K562 (cell line): ENCODE measurements at regions not wholly inside any gene's neighbourhood (a gene's known extent, or its start where the extent isn't known, plus 50 kb on each side); places are given as distances from the start of the nearest gene placed in this dataset.

Experiments
- ATAC-seq: fragments of 200-7000 bp; cut with Tn5 transposase; 3 replicates; pipeline ENCODE4 v1.9.1; 2020; ENCODE audit warnings: moderate library complexity
- BruUV-seq: library from RNA; stranded (reverse); fragments of 400-500 nt; replicated peaks from 2 replicates; lab custom pipeline; 2021; lab: Mats Ljungman, UMichigan
- CTCF ChIA-PET: fragments of 300-600 bp; formaldehyde crosslinking; extraction: SDS; loops from one replicate; lab custom pipeline; 2021; ENCODE audit warnings: low intra/inter-chr PET ratio; lab: Yijun Ruan, JAX
- POLR2A ChIA-PET: fragments of 300-600, 350-650 bp; sonication (Branson Sonifier 250); formaldehyde crosslinking; extraction: SDS; loops from one replicate; lab custom pipeline; 2021; ENCODE audit warnings: antibody characterized with exemption, inconsistent platforms; lab: Yijun Ruan, JAX
- DNase-seq, 4 experiments: peaks; one replicate each; pipeline versions ENCODE4 v3.0.0 to v3.0.0-alpha.2; 2011 to 2018; ENCODE audit warnings: low spot score in 3 of 4, mixed read lengths in 3 of 4; ENCODE audit errors: extremely low read depth in 1 of 4
- FAIRE-seq: peaks from 2 replicates; lab custom pipeline; 2011; peaks lifted over from hg19 to GRCh38; lab: Jason Lieb, UNC
- H2AFZ ChIP-seq: 2 replicates; pipeline ENCODE4 v1.6.0; 2011; ENCODE audit warnings: low read depth, low read length, control low read depth, inconsistent platforms
- H3K27ac ChIP-seq: fragments of 200-600 bp; 3 replicates; pipeline ENCODE4 v1.8.0; 2011; ENCODE audit warnings: low read depth, mild to moderate bottlenecking, control low read depth, inconsistent platforms, low read length, moderate library complexity, mixed read lengths; ENCODE audit errors: extremely low read depth
- H3K27me3 ChIP-seq, 2 experiments: fragments of 300-600 bp in 1 of 2; 2 replicates in 1 of 2; 3 replicates in 1 of 2; pipeline versions ENCODE4 v1.6.0 to v1.8.0; 2011; ENCODE audit warnings: inconsistent platforms in 2 of 2, low read length in 2 of 2, mild to moderate bottlenecking in 1 of 2, mixed read lengths in 1 of 2, moderate library complexity in 1 of 2; ENCODE audit not compliant: control insufficient read depth in 2 of 2, insufficient read depth in 2 of 2
- H3K36me3 ChIP-seq: fragments of 300-600 bp; 3 replicates; pipeline ENCODE4 v1.8.0; 2011; ENCODE audit warnings: mild to moderate bottlenecking, low read length, inconsistent platforms; ENCODE audit not compliant: control insufficient read depth, insufficient read depth
- H3K4me1 ChIP-seq, 2 experiments: fragments of 200-600 bp in 1 of 2; replicated peaks in 1 of 2; 2 replicates in 1 of 2; 3 replicates in 1 of 2; pipeline versions ENCODE4 v1.5.1 to v1.8.0; 2011; ENCODE audit warnings: inconsistent platforms in 2 of 2, low read length in 2 of 2, mild to moderate bottlenecking in 1 of 2, mixed read lengths in 1 of 2, moderate library complexity in 1 of 2; ENCODE audit not compliant: control insufficient read depth in 2 of 2, insufficient read depth in 2 of 2
- H3K4me2 ChIP-seq: 2 replicates; pipeline ENCODE4 v1.6.1; 2011; ENCODE audit warnings: low read length, control low read depth, inconsistent platforms, mixed read lengths; ENCODE audit not compliant: insufficient read depth
- H3K4me3 ChIP-seq: fragments of 200-600 bp; sonication (generic), shearing (Covaris generic); 2 replicates; pipeline ENCODE4 v1.5.1; 2016; ENCODE audit warnings: control low read depth, inconsistent platforms
- H3K79me2 ChIP-seq: fragments of 200-600 bp; 3 replicates; pipeline ENCODE4 v1.8.0; 2011; ENCODE audit warnings: low read length, inconsistent platforms; ENCODE audit not compliant: control insufficient read depth, insufficient read depth
- H3K9ac ChIP-seq, 2 experiments: 2 replicates each; pipeline versions ENCODE4 v1.6.0 to v1.6.1; 2011; ENCODE audit warnings: low read depth in 2 of 2, low read length in 2 of 2, control low read depth in 1 of 2, inconsistent platforms in 1 of 2, mild to moderate bottlenecking in 1 of 2, mixed read lengths in 1 of 2; ENCODE audit not compliant: insufficient read depth in 1 of 2
- H3K9me1 ChIP-seq: one replicate; pipeline ENCODE4 v1.6.0; 2011; ENCODE audit warnings: inconsistent platforms, mild to moderate bottlenecking, low read length, moderate library complexity; ENCODE audit not compliant: control insufficient read depth, insufficient read depth
- H3K9me3 ChIP-seq: replicated peaks from 2 replicates; pipeline ENCODE4 v1.5.1; 2011; ENCODE audit warnings: low read depth, low read length, inconsistent platforms; ENCODE audit not compliant: control insufficient read depth, insufficient read depth
- H4K20me1 ChIP-seq: replicated peaks from 2 replicates; pipeline ENCODE4 v1.6.1; 2011; ENCODE audit warnings: low read length, inconsistent platforms, mixed read lengths; ENCODE audit not compliant: control insufficient read depth, insufficient read depth
- CREBBP ChIP-seq: IDR thresholded peaks from one replicate; pipeline ENCODE4 v1.6.1; 2012; ENCODE audit warnings: low read depth, mild to moderate bottlenecking, control low read depth, inconsistent platforms, low read length
- CTBP1 ChIP-seq: fragments of 450-650 bp; IDR thresholded peaks from 2 replicates; pipeline ENCODE4 v1.6.1; 2016; ENCODE audit warnings: borderline replicate concordance
- ESRRA ChIP-seq: fragments of 450-650 bp; IDR thresholded peaks from 2 replicates; pipeline ENCODE4 v1.6.1; 2014; ENCODE audit warnings: low read depth, mild to moderate bottlenecking, moderate library complexity, borderline replicate concordance
- FOXA3 ChIP-seq, 2 experiments: fragments of 450-650 bp in 1 of 2; sonication (generic) in 1 of 2; formaldehyde crosslinking; IDR thresholded peaks in 1 of 2; conservative IDR thresholded peaks in 1 of 2; 2 replicates each; pipeline versions ENCODE4 v1.4.0 to v1.8.0; 2020 to 2022; ENCODE audit warnings: mild to moderate bottlenecking in 2 of 2, missing genetic modification reagents in 1 of 2
- JUN ChIP-seq, 2 experiments: sonication (generic) in 1 of 2; formaldehyde crosslinking in 1 of 2; IDR thresholded peaks; 2 replicates each; pipeline versions ENCODE4 v1.6.1 to v1.8.0; 2012 to 2022; ENCODE audit warnings: borderline replicate concordance in 2 of 2, mild to moderate bottlenecking in 2 of 2, improper control_type of control experiment in 1 of 2, low read depth in 1 of 2, low read length in 1 of 2, missing genetic modification reagents in 1 of 2
- MAX ChIP-seq: sonication (generic); formaldehyde crosslinking; IDR thresholded peaks from 2 replicates; pipeline ENCODE4 v1.9.0; 2022; ENCODE audit warnings: mild to moderate bottlenecking, missing genetic modification reagents
- MED1 ChIP-seq: sonication (generic); formaldehyde crosslinking; IDR thresholded peaks from 2 replicates; pipeline ENCODE4 v1.8.1; 2023; ENCODE audit warnings: missing genetic modification reagents, borderline replicate concordance
- PHF20 ChIP-seq: fragments of 450-650 bp; IDR thresholded peaks from 2 replicates; pipeline ENCODE4 v1.6.1; 2018; ENCODE audit not compliant: partially characterized antibody
- POLR2B ChIP-seq: fragments of 450-650 bp; IDR thresholded peaks from 2 replicates; pipeline ENCODE4 v1.6.1; 2018; ENCODE audit warnings: low read depth; ENCODE audit not compliant: partially characterized antibody
- WGBS: fragments of 100-300 bp; shearing (Covaris generic); methylation state at CpG from one replicate; pipeline ENCODE4 v1.1.6; 2016; ENCODE audit warnings: low coverage, mixed read lengths; ENCODE audit not compliant: insufficient coverage; ENCODE audit errors: missing lambda C conversion rate; 5-methylcytosine and 5-hydroxymethylcytosine counted together
- in situ Hi-C: fragments of 300-500 bp; cut with MboI; formaldehyde crosslinking; loops from 4 replicates; pipeline ENCODE4 v1.15.0; 2018; ENCODE audit warnings: inconsistent platforms, mixed read lengths
- intact Hi-C: fragments of 100-400 bp; cut with micrococcal nuclease; formaldehyde crosslinking; loops from 2 replicates; pipeline ENCODE4 v1.14.2; 2022
- TF ChIP-seq, protein P1 (sequence below), 2 experiments: IDR thresholded peaks; 2 replicates each; pipeline ENCODE4 v1.6.1; 2011; ENCODE audit warnings: borderline replicate concordance in 1 of 2, control low read depth in 1 of 2, low read depth in 1 of 2, low read length in 1 of 2, mild to moderate bottlenecking in 1 of 2, mixed read lengths in 1 of 2, moderate library complexity in 1 of 2; ENCODE audit not compliant: insufficient read depth in 1 of 2, insufficient read length in 1 of 2, poor library complexity in 1 of 2, severe bottlenecking in 1 of 2; ENCODE audit errors: extremely low read depth in 1 of 2
- TF ChIP-seq, protein P2 (sequence below): fragments of 150-350 bp; IDR thresholded peaks from 2 replicates; pipeline ENCODE4 v1.6.1; 2014; ENCODE audit warnings: low read depth, mild to moderate bottlenecking, low read length, borderline replicate concordance

DNA sequence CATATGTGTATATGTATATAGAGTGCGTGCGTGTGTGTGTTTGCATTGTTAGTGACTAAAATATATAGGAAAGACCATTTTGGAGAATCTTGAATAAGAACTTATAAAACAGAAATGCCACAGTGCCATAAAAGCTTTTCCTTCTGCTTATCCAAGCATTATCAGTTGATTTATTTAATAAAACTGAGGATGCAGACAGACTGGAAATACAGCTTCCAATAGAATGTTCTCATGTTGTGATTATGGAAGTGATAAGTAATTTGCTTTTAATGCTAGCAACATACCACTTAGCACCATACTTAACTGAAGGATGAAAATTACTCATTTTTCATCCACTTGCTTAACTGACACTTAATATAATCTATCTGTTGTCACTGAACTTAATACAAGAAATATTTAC, 820.1 kb downstream of the TFAP2A start (continued):
- TF ChIP-seq MAX (CRISPR knock-in tag) = no peak

DNA sequence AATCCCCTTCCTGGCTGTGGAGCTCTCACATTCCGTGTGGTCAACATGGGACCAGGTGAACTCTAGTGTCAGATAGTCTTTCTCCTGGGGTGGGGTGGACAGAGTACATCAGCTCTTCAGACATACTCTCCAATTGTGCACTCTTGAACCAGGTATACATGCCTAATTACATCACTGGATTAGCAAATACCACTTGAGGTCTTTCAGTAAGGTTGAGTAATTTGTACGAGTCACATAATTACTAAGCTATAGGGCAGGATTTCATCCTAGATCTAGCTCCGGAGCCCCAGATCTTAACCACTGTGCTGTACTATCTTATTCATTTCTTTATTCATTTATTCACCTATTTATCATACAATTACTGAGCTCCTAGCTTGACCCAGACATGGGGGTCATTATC, 821.3 kb downstream of the TFAP2A start:
- Histone ChIP-seq H4K20me1 (no peaks in the 10 kb centered on the region), H3K4me2 (no peak overlapping the region), H3K4me1 (no peaks in the 10 kb centered on the region), H3K9me1 (no peaks in the 10 kb centered on the region), H3K9ac (no peak overlapping the region), H3K79me2 (no peaks in the 10 kb centered on the region), H3K9me3 (no peaks in the 10 kb centered on the region), H2AFZ (no peak overlapping the region), H3K4me3 (no peak overlapping the region), H3K27me3 (no peaks in the 10 kb centered on the region), H3K36me3 (no peaks in the 10 kb centered on the region), H3K27ac (no peak overlapping the region)
- ATAC-seq (no peak), FAIRE-seq (no peak), DNase-seq (no peak)
- in situ Hi-C loops = no loop called here
- WGBS = 0% methylated on average over 3 of the region's 3 CpGs
- POLR2A ChIA-PET = interaction anchor here (0.6 kb wide), 1 partner anchor 14 kb away, joined by 3 read pairs; no protein-coding TSS in a partner anchor
- CTCF ChIA-PET = no interaction called here
- TF ChIP-seq FOXA3 (CRISPR knock-in tag; conservative IDR thresholded peaks at IDR 0.05 in 1 of 2, IDR thresholded peaks at IDR 0.05 in 1 of 2) (no peak), ESRRA (no peak), MED1 (CRISPR knock-in tag) (no peak), PHF20 (no peak), CREBBP (no peak), CTBP1 (no peak), JUN (IDR thresholded peaks at IDR 0.05; ENCODE audit: borderline replicate concordance, low read depth, low read length) (no peak), JUN (CRISPR knock-in tag; IDR thresholded peaks at IDR 0.05; ENCODE audit: borderline replicate concordance) (no peak), POLR2B (no peak)
- TF ChIP-seq, protein P1, sequence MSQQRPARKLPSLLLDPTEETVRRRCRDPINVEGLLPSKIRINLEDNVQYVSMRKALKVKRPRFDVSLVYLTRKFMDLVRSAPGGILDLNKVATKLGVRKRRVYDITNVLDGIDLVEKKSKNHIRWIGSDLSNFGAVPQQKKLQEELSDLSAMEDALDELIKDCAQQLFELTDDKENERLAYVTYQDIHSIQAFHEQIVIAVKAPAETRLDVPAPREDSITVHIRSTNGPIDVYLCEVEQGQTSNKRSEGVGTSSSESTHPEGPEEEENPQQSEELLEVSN (IDR thresholded peaks at IDR 0.05; ENCODE audit: borderline replicate concordance in 1 of 2, extremely low read depth in 1 of 2, insufficient read depth in 1 of 2, insufficient read length in 1 of 2, low read depth in 1 of 2, low read length in 1 of 2, poor library complexity in 1 of 2, severe bottlenecking in 1 of 2) = no peak
- TF ChIP-seq, protein P2, sequence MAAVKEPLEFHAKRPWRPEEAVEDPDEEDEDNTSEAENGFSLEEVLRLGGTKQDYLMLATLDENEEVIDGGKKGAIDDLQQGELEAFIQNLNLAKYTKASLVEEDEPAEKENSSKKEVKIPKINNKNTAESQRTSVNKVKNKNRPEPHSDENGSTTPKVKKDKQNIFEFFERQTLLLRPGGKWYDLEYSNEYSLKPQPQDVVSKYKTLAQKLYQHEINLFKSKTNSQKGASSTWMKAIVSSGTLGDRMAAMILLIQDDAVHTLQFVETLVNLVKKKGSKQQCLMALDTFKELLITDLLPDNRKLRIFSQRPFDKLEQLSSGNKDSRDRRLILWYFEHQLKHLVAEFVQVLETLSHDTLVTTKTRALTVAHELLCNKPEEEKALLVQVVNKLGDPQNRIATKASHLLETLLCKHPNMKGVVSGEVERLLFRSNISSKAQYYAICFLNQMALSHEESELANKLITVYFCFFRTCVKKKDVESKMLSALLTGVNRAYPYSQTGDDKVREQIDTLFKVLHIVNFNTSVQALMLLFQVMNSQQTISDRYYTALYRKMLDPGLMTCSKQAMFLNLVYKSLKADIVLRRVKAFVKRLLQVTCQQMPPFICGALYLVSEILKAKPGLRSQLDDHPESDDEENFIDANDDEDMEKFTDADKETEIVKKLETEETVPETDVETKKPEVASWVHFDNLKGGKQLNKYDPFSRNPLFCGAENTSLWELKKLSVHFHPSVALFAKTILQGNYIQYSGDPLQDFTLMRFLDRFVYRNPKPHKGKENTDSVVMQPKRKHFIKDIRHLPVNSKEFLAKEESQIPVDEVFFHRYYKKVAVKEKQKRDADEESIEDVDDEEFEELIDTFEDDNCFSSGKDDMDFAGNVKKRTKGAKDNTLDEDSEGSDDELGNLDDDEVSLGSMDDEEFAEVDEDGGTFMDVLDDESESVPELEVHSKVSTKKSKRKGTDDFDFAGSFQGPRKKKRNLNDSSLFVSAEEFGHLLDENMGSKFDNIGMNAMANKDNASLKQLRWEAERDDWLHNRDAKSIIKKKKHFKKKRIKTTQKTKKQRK = no peak
- BruUV-seq = no TSS peak
- intact Hi-C loops = no loop called here
